Hepatocyte (in vitro differentiated cells): ENCODE measurements at regions not wholly inside any gene's neighbourhood (a gene's known extent, or its start where the extent isn't known, plus 50 kb on each side); places are given as distances from the start of the nearest gene placed in this dataset.

Source experiments
- DNase-seq: peaks from one replicate; pipeline ENCODE4 v3.0.0-alpha.2; 2016; ENCODE audit warnings: low spot score
- H2AFZ ChIP-seq: fragments of 200-600 bp; sonication (generic); 2 replicates; pipeline ENCODE4 v1.6.0; 2016; ENCODE audit warnings: antibody characterized with exemption, mild to moderate bottlenecking
- H3K27ac ChIP-seq: fragments of 200-600 bp; sonication (generic); 2 replicates; pipeline ENCODE4 v1.5.1; 2016; ENCODE audit warnings: mild to moderate bottlenecking
- H3K27me3 ChIP-seq: fragments of 200-600 bp; sonication (generic); 2 replicates; pipeline ENCODE4 v1.6.1; 2016
- H3K36me3 ChIP-seq: fragments of 200-600 bp; sonication (generic); replicated peaks from 2 replicates; pipeline ENCODE4 v1.5.1; 2016; ENCODE audit warnings: low read depth; ENCODE audit not compliant: insufficient read depth
- H3K4me1 ChIP-seq: fragments of 200-600 bp; sonication (generic); 2 replicates; pipeline ENCODE4 v1.5.1; 2016; ENCODE audit warnings: mild to moderate bottlenecking, moderate library complexity; ENCODE audit not compliant: insufficient read depth
- H3K4me2 ChIP-seq: fragments of 200-600 bp; sonication (generic); 2 replicates; pipeline ENCODE4 v1.6.0; 2016
- H3K4me3 ChIP-seq: fragments of 200-600 bp; sonication (generic); 2 replicates; pipeline ENCODE4 v1.5.1; 2016; ENCODE audit warnings: mild to moderate bottlenecking
- H3K79me2 ChIP-seq: fragments of 200-600 bp; sonication (generic); 2 replicates; pipeline ENCODE4 v1.6.0; 2017; ENCODE audit warnings: mild to moderate bottlenecking
- H3K9me2 ChIP-seq: fragments of 200-600 bp; sonication (generic); replicated peaks from 2 replicates; pipeline ENCODE4 v1.6.0; 2017; ENCODE audit warnings: mild to moderate bottlenecking; ENCODE audit not compliant: insufficient read depth
- H3K9me3 ChIP-seq: fragments of 200-600 bp; sonication (generic); 2 replicates; pipeline ENCODE4 v1.5.1; 2016; ENCODE audit warnings: low read depth, mild to moderate bottlenecking
- H4K20me1 ChIP-seq: fragments of 200-600 bp; sonication (generic); 2 replicates; pipeline ENCODE4 v1.6.0; 2016; ENCODE audit warnings: mild to moderate bottlenecking; ENCODE audit not compliant: insufficient read depth, poor library complexity, severe bottlenecking
- CTCF ChIP-seq: fragments of 200-600 bp; sonication (generic); IDR thresholded peaks from 2 replicates; pipeline ENCODE4 v1.5.1; 2016; ENCODE audit warnings: antibody characterized with exemption, mild to moderate bottlenecking; ENCODE audit not compliant: poor library complexity
- EZH2 ChIP-seq: fragments of 200-600 bp; sonication (generic); IDR thresholded peaks from 2 replicates; pipeline ENCODE4 v1.6.1; 2016; ENCODE audit warnings: antibody characterized with exemption, mild to moderate bottlenecking, borderline replicate concordance
- EZH2phosphoT487 ChIP-seq: fragments of 200-600 bp; sonication (generic); IDR thresholded peaks from one replicate; pipeline ENCODE4 v1.6.1; 2018; ENCODE audit warnings: antibody characterized with exemption, mild to moderate bottlenecking, low read depth, moderate library complexity; ENCODE audit not compliant: unreplicated experiment, severe bottlenecking
- WGBS: methylation state at CpG from one replicate; pipeline ENCODE4 v1.1.6; 2016; ENCODE audit warnings: low lambda C conversion rate; ENCODE audit errors: missing lambda C conversion rate; 5-methylcytosine and 5-hydroxymethylcytosine counted together

GRCh38 chr3:18652781-18653180 is 227.6 kb upstream of the SATB1 start:
- no peak for DNase-seq
- no peak overlapping the region for H3K4me2 ChIP-seq
- no peak overlapping the region for H3K4me3 ChIP-seq
- H2AFZ ChIP-seq: no peak overlapping the region
- TF ChIP-seq CTCF: no peak
- TF ChIP-seq EZH2: no peak
- TF ChIP-seq EZH2phosphoT487: no peak
- H3K4me1 ChIP-seq: no peaks in the 10 kb centered on the region
- no peaks in the 10 kb centered on the region for H3K79me2 ChIP-seq
- no peak overlapping the region for H3K27ac ChIP-seq
- no peaks in the 10 kb centered on the region for H3K9me3 ChIP-seq
- H3K9me2 ChIP-seq: no peaks in the 10 kb centered on the region
- H4K20me1 ChIP-seq: no peaks in the 10 kb centered on the region
- H3K27me3 ChIP-seq: no peaks in the 10 kb centered on the region
- 88% methylated on average over 3 of the region's 3 CpGs for WGBS
- no peaks in the 10 kb centered on the region for H3K36me3 ChIP-seq

- H2AFZ ChIP-seq: no peak overlapping the region
- H3K27ac ChIP-seq: no peak overlapping the region
- no peaks in the 10 kb centered on the region for H3K36me3 ChIP-seq
- no peaks in the 10 kb centered on the region for H3K4me1 ChIP-seq
- H4K20me1 ChIP-seq: no peaks in the 10 kb centered on the region
- H3K4me2 ChIP-seq: no peak overlapping the region
- no peak for TF ChIP-seq EZH2phosphoT487
- no peak for TF ChIP-seq CTCF
- no peak for TF ChIP-seq EZH2
- DNase-seq: no peak
- no peaks in the 10 kb centered on the region for H3K27me3 ChIP-seq
- H3K9me3 ChIP-seq: no peaks in the 10 kb centered on the region
- H3K9me2 ChIP-seq: no peaks in the 10 kb centered on the region
- H3K79me2 ChIP-seq: no peaks in the 10 kb centered on the region
- no peak overlapping the region for H3K4me3 ChIP-seq
- WGBS: 91% methylated on average over 5 of the region's 5 CpGs
Measured at GRCh38 chr3:18650731-18651130, 225.6 kb upstream of the SATB1 start.

GRCh38 chr3:18649666-18650363 is 224.7 kb upstream of the SATB1 start:
- Histone ChIP-seq H2AFZ (no peak overlapping the region), H3K4me3 (no peak overlapping the region), H3K9me2 (no peaks in the 10 kb centered on the region), H3K9me3 (no peaks in the 10 kb centered on the region), H3K4me1 (no peaks in the 10 kb centered on the region), H3K36me3 (no peaks in the 10 kb centered on the region), H3K4me2 (no peak overlapping the region), H3K27ac (no peak overlapping the region), H3K79me2 (no peaks in the 10 kb centered on the region), H4K20me1 (no peaks in the 10 kb centered on the region), H3K27me3 (no peaks in the 10 kb centered on the region)
- TF ChIP-seq CTCF (no peak), EZH2phosphoT487 (no peak), EZH2 (no peak)
- WGBS: 82% methylated on average over 4 of the region's 4 CpGs
- DNase-seq: no peak
